Motor neuron (in vitro differentiated cells): ENCODE measurements at regions not wholly inside any gene's neighbourhood (a gene's known extent, or its start where the extent isn't known, plus 50 kb on each side); places are given as distances from the start of the nearest gene placed in this dataset.

Experiments used
- ATAC-seq, 8 experiments: fragments of 200-7000 bp; cut with Tn5 transposase; replicated peaks in 6 of 8; 2 replicates each; pipeline ENCODE4 v1.8.0; 2021; ENCODE audit warnings: mild to moderate bottlenecking in 8 of 8, moderate library complexity in 8 of 8
- H3K27ac ChIP-seq, 2 donors: fragments of 250-450 bp; sonication (Bioruptor Pico); 2 replicates each; pipeline ENCODE4 v1.9.0; 2021; ENCODE audit warnings: antibody characterized with exemption in 2 of 2, mild to moderate bottlenecking in 2 of 2, moderate library complexity in 1 of 2
- H3K4me1 ChIP-seq, 2 donors: fragments of 250-450 bp; sonication (Bioruptor Pico); replicated peaks in 1 of 2; 2 replicates each; pipeline ENCODE4 v1.6.1; 2021; ENCODE audit warnings: antibody characterized with exemption in 2 of 2, mild to moderate bottlenecking in 2 of 2, moderate library complexity in 1 of 2
- H3K4me3 ChIP-seq, 5 donors: fragments of 250-450 bp; sonication (Bioruptor Pico); 2 replicates each; pipeline ENCODE4 v1.9.0; 2021; ENCODE audit warnings: antibody characterized with exemption in 5 of 5, mild to moderate bottlenecking in 5 of 5, moderate library complexity in 4 of 5
- WGBS, 10 experiments: fragments of 450-650 bp; shearing (Covaris generic); methylation state at CpG; one replicate each; pipeline ENCODE4 v1.0.0; 2022; 5-methylcytosine and 5-hydroxymethylcytosine counted together
- in situ Hi-C, 9 experiments: fragments of 400-800 bp; cut with MboI; loops; one replicate each; pipeline ENCODE4 v1.15.0; 2021; ENCODE audit warnings: low sequenced_read_pairs in 9 of 9, low pct_unique_long_range_greater_than_20kb in 2 of 9; ENCODE audit not compliant: unreplicated experiment in 9 of 9

DNA sequence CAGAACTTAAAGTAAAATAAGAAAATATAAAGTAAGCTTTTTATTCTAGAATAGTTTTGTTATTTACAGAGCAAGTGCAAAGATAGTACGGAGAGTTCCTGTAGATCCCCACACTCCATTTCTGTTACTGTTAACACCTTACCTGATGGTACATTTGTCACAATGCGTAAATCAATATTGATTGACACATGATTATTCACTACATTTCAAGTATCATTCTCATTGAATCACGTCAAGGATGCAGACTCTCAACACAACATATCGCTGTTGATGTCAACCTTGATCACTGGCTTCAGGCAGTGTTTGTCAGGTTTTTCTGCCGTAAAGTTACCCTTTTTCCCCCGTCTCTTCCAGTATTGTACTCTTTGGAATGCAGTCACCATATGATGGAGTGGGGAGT is 64.2 kb upstream of the WSCD1 start:
- in situ Hi-C loops, result no loop called here
- 53 to 90% (median 75%) methylated on average over 1 to 6 of the region's 6 CpGs; no CpG with 5 or more reads in 1 of the 10 experiments for WGBS, 10 experiments

GRCh38 chr17:6011206-6011605 is 59.0 kb upstream of the WSCD1 start:
- ATAC-seq, result no peak
- in situ Hi-C loops, result no loop called here
- Histone ChIP-seq H3K27ac (no peak overlapping the region), H3K4me3 (no peak overlapping the region), H3K4me1 (no peaks in the 10 kb centered on the region)
- WGBS, 10 experiments, result 0 to 80% (median 67%) methylated on average over 1 of the region's 1 CpG; no CpG with 5 or more reads in 1 of the 10 experiments

More for the DNA sequence above, 64.2 kb upstream of the WSCD1 start:
- no peak for ATAC-seq
- Histone ChIP-seq H3K4me3 (no peak overlapping the region), H3K4me1 (no peaks in the 10 kb centered on the region), H3K27ac (no peak overlapping the region)

- ATAC-seq, result no peak
- in situ Hi-C loops, result no loop called here
- Histone ChIP-seq H3K4me3 (no peak overlapping the region), H3K4me1 (peaks cover 17 to 19% of the 10 kb centered on the region in 2 donors), H3K27ac (no peak overlapping the region)
- 44 to 50% methylated on average over 1 of the region's 1 CpG; no CpG with 5 or more reads in 8 of the 10 experiments for WGBS, 10 experiments
Measured at GRCh38 chr17:6018788-6019187, 51.4 kb upstream of the WSCD1 start.

- Histone ChIP-seq H3K27ac (no peak overlapping the region), H3K4me3 (no peak overlapping the region), H3K4me1 (peaks cover 20 to 21% of the 10 kb centered on the region in 2 donors)
- WGBS, 10 experiments, result 0 to 100% (median 42%) methylated on average over 1 to 5 of the region's 6 CpGs; no CpG with 5 or more reads in 3 of the 10 experiments
- ATAC-seq, result no peak
- in situ Hi-C loops, result no loop called here
Measured at GRCh38 chr17:6019959-6020358, 50.2 kb upstream of the WSCD1 start.

- ATAC-seq, result no peak
- peaks cover 20 to 21% of the 10 kb centered on the region in 2 donors for H3K4me1 ChIP-seq
- no peak overlapping the region for H3K27ac ChIP-seq
- WGBS, 10 experiments, result 0 to 100% (median 81%) methylated on average over 1 to 3 of the region's 3 CpGs; no CpG with 5 or more reads in 1 of the 10 experiments
- H3K4me3 ChIP-seq, result no peak overlapping the region
- in situ Hi-C loops, result no loop called here
Measured at GRCh38 chr17:6020376-6021010, 49.7 kb upstream of the WSCD1 start.
